AML-193 (cell line): ENCODE measurements at regions not wholly inside any gene's neighbourhood (a gene's known extent, or its start where the extent isn't known, plus 50 kb on each side); places are given as distances from the start of the nearest gene placed in this dataset.

Experiments used
- DNase-seq, 2 experiments: peaks; one replicate each; lab custom pipeline; 2025; lab: John Stamatoyannopoulos, UW

DNA sequence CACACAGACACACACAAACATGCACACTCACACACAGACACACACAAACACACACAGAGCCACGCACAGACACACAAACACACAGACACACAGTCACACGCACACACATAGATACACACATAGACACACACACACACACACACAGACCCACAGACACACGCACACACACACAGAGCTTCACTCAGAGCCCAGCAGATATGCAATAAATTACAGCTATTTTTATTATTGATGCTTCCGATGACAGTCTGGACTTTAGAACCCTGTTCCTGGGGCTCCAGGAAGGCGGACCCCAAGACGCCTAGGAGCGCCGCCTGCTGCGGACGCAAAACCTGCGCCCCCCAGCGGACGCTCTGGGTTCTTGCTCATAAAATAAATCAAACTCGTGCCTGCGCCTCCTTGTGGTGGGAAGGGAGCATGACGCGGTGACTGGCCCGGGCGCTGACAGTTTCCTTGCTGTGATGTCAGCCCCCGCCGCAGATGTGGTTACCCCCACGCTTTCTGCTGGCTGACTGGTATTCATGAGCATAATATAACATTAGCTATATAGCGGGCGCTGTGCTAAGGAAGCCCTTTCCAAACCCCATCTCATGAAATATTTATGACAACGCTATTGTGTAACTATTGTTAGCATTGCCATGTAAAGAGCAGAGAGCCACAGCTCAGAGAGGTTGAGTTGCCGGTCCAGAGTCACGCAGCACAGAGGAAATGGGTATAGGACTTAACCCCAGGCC, 64.4 kb upstream of the TM9SF2 start:
- peak; percentile 94 to 96 for DNase-seq

GRCh38 chr13:99439048-99439447, 62.2 kb upstream of the TM9SF2 start:
- DNase-seq: no peak

DNA sequence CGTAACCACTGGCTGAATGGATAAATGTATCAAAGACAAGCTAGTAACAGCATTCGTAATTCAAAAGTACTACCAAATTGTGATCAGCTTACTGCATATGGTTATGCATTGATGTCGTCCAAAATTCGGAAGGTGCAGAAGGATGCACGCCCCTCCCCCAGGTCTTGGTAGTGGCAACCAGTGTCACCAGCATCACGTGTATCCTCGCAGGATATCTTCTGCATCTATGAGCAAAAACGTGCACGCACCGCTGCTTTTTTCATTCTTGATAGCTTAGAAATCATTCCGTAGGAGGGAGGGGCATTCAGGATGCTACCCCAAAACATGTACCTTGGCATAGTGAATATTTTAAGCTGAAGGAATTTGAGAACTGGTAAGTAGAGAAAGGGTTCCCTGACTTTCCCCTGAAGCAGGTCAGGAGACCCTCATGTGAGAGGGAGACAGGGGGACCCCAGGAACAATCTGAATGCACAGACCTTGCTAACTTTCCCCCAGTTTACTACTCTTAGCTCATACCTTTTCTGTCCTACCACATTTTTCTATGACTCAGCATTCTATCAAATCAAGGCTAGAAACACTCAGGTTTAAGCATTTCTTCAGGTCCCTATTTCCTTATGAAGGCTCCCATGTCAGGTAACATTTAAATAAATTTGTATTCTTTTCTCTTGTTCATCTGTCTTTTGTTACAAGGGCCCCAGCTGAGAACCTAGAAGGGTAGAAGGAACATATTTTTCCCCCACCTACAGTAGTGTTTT, 61.2 kb upstream of the TM9SF2 start:
- DNase-seq: no peak

DNA sequence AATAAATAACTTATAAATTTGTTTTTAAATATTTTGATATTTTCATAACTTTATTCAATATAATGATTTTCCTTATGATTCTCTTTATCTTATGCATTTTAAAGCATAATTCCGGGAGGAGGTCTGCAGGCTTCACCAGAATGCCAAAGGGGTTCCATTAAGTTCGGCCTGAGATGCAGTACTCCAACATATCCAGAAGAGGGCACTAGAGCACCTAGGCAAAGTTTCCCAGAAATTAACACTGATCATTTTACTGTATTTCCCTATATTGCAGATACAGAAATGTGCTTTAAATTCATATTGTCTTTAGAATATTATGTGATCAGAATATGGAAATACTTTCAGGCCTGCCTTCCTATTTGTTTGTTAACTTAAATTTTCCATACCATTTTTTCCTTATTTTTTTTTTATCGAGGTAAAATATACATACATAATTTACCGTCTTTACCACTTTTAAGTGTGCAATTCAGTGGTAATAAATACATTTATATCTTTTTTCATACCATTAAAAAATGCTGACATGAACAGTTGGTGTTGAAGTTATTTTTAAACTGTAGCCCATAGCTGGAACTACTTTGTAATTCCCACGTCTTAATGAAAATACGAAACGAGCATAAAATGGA, 58.9 kb upstream of the TM9SF2 start:
- DNase-seq: peak; percentile 82 to 89

DNA sequence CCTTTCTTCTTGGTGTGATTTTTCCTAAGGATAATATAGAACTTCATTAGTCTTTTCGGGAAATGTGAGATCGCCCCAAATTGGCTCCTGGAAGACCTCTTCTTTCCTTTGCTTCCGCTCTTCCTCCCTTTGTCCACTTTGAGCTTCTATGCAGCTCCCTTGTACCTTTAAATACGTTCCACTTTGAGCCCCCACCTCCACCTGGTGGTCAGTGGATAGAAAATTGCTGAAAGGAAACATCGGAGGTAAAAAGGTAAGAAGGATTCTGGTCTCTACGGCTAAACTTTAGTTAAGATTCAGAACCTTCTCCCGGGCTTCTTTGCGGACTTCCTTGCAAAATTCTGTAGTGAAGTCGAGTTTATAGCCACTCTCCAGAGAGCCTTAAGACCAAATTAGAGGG, 55.0 kb upstream of the TM9SF2 start:
- DNase-seq: no peak

DNA sequence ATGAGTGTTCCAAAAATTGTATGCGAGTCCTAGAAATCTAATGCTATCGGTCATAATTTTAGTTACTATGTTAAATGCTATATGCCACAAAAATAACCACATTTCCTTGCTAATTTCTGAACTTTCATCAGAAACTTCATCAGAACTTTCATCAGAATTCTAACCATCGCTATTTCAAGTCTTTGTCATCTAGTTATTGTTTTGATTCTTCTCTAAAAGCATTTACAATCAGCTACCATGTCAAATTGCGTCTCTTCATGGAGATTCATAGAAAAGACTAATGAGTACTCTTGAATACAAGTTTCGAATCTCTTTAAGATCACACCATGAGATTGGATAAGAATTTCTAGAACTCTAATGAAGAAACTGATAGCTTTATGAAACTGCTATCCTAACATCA, 52.7 kb upstream of the TM9SF2 start:
- no peak for DNase-seq

DNA sequence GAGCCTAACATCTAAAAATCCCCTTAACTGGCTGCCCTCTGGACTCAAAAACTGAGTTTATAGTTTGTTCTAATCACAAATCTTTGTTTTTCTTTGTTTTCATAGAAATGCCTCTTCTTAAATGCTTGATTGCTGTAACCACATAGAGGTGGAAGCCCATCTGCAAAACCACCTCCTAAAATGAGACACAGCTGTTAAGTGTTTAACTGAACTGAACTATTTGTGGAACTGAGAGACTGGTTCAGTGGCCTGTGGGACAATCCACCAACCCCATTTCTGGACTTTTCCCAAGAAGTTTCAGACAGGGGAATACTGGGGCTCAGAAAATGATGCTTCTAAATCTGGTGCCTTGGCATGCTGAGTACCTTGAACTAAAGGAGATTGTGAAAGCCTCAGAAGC, 50.9 kb upstream of the TM9SF2 start:
- DNase-seq: no peak
